HG03460 (cell line): ENCODE measurements at regions not wholly inside any gene's neighbourhood (a gene's known extent, or its start where the extent isn't known, plus 50 kb on each side); places are given as distances from the start of the nearest gene placed in this dataset.

Experiments
- ATAC-seq: cut with Tn5 transposase; IDR thresholded peaks from one replicate; pipeline ENCODE4 v1.9.1; 2021; ENCODE audit not compliant: unreplicated experiment

DNA sequence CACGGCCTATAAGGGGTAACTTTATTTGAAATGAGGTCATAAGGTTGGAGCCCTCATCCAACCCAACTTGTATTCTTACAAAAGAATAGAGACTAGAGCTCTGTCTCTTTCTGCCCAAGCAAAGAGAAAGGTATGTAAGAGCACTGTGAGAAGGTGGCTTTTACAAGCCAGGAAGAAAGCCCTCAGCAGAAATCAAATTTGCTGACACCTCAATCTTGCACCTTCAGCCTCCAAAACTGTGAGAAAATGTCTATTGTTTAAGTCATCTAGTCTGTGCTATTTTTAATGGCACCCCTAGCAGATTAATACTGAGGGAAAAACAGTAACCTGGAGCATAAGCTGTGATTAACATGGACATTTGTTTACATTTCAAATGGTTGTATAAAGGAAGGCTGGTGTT is 860.7 kb downstream of the PCDH7 start:
- no peak for ATAC-seq

DNA sequence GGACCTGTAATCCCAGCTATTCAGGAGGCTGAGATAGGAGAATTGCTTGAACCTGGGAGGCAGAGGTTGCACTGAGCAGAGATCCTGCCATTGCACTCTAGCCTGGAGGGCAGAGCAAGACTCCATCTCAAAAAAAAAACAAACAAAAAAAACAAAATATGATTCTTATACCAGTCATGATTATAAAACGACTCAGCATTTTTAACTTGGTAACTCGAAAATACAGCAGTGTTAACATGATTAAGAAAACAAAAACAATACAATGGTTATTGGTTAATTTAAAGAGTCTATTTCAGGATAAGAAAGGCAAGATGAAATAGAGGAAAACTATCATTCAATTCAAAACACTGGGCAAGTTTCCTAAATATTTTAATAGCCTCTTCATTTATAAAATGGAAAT is 865.3 kb downstream of the PCDH7 start:
- no peak for ATAC-seq

DNA sequence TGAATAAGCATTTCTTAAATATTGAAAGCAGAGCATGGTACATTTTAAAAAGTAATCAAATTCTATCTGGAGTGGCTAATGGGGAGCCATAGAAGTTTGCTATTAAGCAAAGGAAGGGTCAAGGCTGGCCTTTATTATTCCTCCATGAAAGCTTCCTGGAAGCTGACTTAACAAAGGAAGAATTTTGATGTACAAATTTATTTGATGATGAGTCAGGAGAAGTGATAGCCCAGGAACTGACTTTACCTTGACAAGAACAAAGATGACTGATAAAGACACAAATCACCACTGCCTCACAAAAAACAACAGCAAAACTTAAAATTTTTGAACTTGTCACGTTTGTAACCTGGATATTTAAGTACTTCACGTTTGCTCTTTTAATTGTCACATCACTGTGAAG is 872.1 kb downstream of the PCDH7 start:
- ATAC-seq: no peak

DNA sequence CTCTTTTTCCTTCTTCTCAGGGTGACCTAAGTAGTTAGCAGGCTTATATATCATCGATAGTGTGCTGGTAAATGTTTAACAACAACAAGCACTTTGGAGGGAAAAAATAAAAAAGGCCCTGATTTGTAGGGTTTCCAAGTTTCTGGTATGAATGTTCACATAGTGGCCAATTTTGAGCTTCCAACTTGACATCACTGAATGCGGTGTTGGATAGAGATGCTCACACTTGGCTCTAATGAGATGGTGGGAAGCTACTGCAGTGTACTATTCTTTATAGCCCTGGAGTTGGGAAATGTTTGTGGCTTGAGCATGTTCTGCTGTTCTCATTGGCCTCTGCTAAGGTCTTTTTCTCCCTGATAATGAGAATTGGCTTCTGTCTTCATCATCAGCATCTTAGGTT is 875.3 kb downstream of the PCDH7 start:
- no peak for ATAC-seq

DNA sequence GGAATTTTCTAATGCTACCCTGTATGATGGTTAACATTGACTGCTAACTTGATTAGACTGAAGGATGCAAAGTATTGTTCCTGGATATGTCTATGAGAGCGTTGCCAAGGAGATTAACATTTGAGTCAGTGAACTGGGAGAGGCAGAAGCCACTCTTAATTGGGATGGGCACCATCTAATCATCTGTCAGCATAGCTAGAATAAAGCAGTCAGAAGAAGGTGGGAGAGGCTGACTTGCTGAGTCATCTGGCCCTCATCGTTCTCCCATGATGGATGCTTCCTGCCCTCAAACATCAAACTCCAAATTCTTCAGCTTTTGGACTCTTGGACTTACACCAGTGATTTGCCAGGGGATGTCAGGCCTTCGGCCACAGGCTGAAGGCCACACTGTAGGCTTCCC is 878.5 kb downstream of the PCDH7 start:
- no peak for ATAC-seq

DNA sequence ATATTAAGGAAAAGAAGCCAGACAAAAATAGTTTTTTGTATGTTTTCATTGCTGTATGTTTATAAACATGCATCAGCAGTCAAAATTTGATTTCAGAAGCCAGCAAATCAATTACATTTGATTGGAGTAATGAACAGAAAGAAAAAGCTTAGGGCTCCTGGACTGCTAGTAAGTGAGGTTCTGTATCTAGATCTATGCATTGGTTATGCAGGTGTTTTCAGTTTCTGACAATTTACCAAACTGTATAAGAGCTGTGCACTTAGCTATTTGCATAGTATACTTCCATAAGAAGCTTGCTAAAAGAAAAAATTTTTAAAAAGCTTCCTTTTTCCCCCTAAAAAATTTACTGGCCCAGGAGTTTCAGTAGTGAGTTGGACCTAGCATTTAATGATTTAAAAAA is 881.6 kb downstream of the PCDH7 start:
- no peak for ATAC-seq

DNA sequence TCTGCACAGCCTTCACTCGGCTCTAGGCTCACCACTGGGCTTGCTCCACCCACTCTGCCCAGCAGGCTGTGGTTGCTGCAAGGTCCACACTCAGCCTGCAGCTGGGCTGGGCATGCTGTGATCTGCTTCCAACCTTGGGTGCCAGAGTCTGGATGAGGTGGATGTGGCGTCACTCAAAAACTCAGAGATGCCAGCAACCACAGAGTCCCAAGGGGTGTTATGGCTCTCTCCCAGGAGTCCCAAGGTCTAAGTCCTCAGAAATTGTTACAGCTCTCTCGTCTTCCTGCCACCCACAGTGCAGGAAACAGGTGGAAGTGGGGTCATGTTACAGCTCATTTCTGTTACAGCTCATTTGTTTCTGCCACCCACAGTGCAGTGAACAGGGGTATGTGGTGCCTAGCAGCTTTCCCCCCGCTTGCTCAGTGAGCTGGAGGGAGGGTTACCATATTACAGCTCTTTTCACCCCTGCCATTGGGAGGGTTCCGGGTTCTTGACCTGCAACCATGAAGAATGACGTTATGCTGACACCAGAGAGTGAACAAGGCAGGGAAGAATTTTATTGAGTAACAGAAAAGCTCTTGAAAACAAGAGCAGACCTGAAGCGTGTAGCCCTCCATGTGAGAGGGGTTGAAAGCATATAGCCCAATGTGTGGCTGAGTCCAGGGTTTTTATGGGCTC is 893.9 kb downstream of the PCDH7 start:
- no peak for ATAC-seq

DNA sequence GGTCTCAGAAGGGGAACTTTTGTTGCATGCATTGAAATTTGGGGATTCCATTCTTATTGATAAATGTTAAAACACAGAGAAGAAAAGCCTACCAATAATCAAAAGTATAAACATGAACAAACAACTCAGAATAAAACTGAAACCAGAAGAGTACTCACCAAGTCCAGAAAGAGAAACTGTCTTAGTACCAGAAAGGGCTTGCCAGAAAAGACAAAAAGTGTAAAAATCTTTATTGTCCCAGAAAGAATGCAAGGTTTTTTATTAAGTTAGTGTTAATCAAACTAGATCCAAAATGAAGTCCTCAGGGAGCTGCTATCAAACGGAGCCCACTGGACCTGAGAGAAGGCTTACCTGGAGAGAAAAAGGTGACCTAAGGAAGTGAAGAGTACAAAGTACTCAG is 897.5 kb downstream of the PCDH7 start:
- ATAC-seq: no peak

DNA sequence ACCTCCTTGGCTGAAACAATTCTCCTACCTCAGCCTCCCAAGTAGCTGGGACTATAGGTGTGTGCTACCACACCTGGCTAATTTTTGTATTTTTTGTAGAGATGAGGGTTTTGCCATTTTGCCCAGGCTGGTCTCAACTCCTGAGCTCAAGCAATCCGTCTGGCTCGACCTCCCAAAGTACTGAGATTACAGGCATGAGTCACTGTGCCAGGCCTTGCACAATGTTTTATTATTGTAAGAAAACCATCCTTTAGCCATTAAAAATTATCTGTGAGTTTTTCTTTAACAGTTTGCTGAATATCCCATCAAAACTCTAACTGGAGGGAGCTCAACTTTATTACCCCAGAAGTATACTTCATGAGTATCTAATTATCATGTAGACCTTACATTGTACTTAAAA is 900.3 kb downstream of the PCDH7 start:
- ATAC-seq: no peak

DNA sequence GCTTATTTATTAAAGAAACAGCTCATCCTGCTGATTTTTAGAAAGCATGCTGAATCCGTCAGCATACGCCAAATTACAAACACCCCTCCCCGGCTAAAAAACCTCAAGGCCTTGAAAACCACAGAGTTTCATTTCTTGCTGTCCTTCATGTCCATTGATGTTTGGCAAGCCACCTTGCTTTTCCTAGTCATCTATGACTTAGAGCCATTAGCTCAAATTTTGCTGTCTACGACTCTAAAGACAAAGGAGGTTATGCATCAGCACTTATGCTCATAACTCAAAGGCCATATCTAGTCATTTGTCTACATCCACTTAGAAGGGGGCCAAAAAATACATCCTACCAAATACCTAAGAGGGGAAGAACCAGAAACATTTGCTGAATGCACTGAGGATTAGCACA is 925.1 kb downstream of the PCDH7 start:
- ATAC-seq: no peak

DNA sequence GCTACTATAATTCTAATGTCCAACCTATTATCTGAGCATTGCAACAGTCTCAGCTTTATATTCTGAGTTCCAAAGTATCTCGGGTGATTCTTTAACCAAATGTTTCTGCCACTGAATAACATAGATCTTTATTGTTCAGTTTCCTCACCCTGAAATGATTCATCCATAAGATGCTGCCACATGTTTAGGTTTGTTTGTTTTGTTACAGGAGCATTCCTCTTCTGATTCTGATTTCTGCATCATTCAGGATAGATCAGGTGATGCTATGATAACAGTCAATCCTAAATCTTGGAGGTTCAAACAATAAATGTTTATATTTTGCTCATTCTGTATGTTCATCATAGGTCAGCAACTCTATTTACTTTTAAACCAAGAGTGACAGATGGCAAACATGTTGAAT is 927.6 kb downstream of the PCDH7 start:
- ATAC-seq: no peak

DNA sequence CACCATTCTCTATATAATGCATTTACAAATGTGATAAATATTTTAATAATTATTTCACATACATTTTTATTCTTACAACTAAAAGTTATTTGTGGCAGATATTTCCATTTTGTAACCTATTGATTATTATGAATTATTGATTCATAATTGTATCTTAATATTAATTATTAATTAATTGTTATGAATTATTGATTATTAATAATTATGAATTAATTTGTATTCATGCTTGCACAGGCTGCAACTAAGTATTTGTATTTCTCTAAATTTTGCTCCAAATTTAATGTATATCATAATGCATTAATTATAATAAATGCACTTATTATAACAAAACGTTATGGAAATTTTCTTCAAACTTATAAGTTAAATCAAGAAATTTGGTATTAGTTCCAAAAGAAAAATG is 929.7 kb downstream of the PCDH7 start:
- no peak for ATAC-seq

DNA sequence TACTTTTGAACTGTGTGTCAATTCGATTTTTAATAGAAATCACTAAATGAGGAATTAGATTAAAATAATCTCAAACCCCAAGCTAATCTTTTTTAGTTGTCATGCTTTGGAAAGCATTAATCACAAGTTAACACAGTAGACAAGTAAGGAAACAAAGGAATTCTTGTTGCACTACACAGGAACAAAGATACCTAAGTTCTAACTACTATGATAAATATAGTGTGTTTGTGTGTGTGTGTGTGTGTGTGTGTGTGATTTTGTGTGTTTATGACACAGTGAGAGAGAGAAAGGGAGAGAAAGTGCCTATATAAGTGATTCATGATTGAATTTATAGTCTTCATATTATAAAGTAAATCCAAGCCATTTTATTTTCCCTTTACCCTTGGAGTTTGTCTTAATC is 931.4 kb downstream of the PCDH7 start:
- no peak for ATAC-seq

DNA sequence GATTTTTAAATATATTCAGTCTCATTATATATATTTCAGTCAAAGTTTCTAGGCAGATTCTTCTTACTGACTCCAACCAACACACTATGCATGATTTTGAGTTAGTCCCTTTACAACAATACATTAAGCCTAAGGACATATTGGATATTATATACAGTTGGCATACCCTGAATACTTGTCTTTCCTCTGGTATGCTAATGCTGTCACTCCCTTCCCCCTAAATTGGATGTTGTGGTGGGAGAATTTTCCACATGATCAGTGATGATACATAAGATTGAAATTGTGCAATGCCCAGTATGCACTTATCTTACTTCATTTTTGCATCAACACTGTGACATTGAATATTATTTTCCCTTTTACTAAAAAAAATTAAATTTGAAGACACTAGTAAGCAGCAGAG is 935.2 kb downstream of the PCDH7 start:
- no peak for ATAC-seq

DNA sequence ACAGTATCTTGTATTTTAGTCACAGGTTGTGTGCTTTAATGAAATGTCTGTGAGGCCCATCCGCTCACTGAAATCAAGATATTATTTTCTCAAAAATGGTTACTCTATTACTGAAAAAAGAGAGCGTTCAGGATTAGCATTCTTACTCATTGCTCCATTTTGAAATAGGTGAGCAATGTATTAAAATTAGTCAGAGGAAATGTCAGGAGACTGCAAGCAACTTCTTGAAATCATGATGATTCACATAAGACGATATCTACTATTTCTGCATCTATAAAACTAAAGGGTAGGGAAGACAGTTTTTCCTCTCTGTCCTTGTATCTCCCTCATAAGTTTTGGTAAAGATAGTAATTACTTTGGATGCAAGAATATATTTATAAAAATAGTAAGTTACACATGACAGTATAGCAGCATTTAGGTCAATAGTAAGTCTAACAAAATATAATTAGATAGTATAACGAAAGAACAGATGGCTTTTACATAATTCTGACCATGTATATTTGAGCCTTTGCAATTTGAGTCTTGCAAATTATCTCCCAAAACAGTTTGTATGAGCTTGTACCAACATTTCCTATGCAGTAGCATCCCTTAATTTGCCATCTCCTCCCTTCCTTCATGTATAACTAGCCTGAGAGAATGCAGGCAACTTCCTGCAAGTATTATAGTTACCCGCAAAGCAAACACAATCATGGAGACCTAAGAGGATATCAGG is 937.8 kb downstream of the PCDH7 start:
- no peak for ATAC-seq

DNA sequence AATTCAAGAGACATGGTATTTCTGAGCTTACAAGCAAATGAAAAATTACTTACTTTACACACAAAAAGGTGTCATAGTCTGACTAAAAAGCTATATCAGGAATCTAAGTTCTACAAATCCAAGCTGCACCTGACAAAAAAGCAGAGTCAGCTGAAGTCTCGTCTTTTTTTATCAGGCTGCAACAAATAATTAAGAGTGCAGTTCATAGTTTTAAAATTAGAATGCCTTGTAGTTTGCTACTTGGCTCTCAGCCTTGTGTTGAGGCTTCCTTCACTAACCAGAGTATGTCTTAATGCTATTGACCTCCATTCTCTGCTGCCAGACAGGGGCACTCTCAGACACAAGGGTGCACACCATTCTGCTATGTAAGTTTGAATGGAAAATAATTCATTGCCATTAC is 940.7 kb downstream of the PCDH7 start:
- no peak for ATAC-seq

DNA sequence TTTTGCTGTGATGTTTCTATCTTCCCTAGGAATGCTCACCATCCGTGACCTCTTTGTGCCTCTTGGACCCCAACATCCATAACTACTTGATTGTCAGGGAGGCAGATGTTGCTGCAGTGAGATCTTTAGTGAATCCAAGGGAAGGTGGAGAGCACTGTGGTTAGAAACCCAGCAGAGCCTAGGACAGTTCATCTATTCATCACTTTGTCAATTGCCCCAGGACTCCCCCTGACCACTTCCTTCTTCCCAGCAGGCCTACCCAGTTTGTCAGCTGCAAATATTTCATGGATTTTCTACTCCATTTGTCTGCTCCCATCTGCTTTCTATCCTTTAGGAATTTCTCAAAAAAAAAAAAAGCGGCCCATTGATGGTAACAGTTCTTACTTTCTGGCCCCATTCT is 942.8 kb downstream of the PCDH7 start:
- ATAC-seq: no peak

DNA sequence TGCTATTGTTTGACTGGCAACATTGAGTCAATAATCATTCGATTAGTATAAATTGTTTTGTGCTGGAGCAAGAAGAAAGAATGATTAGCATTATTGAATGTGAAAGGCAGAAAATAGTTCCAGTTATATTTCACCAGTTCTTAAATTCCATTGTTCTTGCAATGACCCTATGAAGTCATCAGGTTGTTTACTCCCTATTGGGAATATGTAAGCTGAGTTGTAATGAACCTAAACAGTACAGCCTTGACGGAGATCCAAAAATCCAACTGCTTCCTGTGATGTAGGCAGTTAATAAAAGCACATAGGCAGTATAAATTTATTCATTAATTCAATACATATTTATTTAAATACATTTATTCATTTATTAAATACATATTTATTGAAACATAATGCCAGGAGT is 947.5 kb downstream of the PCDH7 start:
- ATAC-seq: no peak

DNA sequence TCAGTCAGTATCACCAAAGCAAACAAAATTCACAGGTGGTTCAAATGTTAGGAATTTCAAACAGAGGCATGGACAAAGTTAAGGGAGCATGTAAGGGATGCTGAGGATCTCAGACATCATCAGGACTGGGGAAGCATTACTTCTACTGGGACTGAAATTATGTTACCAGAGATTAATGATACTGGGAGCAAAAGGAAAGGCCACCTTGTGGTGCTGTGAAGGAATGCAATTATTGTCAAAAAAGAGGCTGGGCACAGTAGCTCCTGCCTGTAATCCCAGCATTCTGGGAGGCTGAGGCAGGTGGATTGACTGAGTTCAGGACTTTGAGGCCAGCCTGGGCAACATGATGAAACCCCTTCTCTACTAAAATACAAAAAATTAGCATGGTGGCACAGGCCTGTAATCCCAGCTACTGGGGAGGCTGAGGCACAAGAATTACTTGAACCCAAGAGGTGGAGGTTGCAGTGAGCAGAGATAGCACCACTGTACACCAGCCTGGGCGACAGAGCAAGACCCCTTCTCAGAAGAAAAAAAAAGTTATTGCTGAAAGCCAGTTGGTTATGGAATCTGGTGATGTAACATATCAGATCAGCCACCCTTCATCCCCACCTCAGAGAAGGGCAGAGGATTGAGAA is 954.3 kb downstream of the PCDH7 start:
- no peak for ATAC-seq

DNA sequence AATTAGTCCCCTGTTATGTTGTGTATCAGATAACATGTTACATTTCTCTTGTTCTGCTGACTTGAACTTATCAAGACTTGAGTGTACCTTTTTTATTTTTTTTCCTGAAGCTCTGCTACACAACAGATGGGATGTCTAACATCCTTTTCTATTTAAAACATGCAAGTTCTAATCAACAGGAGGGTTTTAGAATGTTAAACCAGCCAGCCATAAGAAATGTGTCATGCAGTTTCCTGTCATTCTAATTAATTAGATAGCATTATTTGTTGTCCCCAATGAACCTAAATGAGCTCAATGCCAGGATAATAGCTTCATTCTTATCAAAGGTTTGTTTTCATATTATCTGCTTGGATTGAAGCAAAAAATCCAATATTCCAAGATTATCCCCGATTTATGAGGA is 958.2 kb downstream of the PCDH7 start:
- ATAC-seq: no peak

DNA sequence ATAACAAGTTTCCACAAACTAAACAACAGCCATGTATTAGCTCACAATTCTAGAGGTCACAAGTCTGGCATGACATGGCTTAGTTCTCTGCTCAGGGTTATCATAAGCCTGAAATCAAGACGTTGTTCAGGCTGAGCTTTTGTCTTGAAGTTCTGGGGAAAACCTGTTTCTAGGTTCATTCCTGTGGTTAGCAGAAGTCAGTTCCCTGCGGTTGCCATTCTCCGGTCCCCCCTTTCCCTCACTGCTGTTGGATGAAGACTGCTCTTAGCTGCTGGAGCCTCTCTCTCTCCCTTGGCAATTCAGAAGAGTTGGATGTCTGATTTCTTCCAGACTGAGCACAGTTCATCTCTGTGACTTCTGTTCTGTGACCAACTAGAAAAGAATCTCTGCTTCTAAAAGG is 962.6 kb downstream of the PCDH7 start:
- no peak for ATAC-seq

DNA sequence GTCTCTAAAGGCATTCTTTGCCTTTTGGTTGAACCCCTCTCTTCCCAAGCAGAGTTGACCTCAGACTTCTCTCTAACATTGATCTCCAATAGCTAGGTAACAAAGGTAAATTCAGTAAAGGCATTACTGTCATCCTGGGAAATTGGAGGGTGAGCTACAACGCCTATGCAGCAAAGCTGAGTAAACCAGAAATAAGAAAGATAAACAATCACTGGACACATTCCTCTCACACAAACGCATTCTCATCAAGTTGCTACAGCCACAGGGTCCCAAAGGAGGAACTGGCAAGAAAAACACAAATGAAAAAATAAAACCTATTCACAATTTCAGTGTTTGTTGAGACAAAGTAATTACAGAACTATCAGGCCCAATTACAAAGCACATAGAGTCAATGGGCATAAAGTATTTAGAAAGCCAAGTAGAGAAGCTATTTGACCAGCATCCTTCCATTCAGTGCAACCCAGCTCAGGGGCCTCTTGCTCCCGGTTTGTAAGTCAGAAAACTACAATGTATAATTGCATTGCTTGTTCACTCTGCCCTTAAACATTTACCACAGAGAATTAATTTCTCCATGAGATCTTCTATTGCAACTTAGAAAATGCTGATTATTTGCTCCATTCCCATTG is 967.7 kb downstream of the PCDH7 start:
- no peak for ATAC-seq
